GM10266 (cell line): ENCODE measurements at regions not wholly inside any gene's neighbourhood (a gene's known extent, or its start where the extent isn't known, plus 50 kb on each side); places are given as distances from the start of the nearest gene placed in this dataset.

Experiments used
- DNase-seq: peaks from one replicate; pipeline ENCODE4 v3.0.0; 2012; ENCODE audit errors: extremely low spot score
- TF ChIP-seq, protein P1 (sequence below): IDR thresholded peaks from 2 replicates; pipeline ENCODE4 v1.5.1; 2012; ENCODE audit warnings: mild to moderate bottlenecking, low read depth; ENCODE audit not compliant: control insufficient read depth, insufficient read depth; ENCODE audit errors: missing control alignments

DNA sequence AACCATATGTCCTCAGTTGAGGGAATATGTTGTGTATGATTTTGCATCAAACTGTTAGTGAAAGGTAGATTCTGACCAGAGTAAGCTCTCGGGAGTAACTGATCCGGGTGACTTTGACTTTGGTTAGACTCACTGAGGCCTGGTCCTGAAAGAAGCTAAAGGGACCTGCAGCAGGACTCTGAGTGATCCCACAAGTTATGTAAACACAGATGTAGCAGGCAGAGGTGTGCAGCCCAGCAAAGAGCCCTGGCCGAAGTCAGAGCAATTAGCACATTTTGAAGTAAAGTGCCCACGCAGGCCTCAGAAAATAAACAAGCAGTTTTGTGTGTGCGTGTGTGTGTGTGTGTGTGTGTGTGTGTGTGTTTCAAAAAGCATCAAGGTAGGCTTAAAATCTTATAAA, 245.6 kb upstream of the FERD3L start:
- no peak for DNase-seq
- TF ChIP-seq, protein P1, sequence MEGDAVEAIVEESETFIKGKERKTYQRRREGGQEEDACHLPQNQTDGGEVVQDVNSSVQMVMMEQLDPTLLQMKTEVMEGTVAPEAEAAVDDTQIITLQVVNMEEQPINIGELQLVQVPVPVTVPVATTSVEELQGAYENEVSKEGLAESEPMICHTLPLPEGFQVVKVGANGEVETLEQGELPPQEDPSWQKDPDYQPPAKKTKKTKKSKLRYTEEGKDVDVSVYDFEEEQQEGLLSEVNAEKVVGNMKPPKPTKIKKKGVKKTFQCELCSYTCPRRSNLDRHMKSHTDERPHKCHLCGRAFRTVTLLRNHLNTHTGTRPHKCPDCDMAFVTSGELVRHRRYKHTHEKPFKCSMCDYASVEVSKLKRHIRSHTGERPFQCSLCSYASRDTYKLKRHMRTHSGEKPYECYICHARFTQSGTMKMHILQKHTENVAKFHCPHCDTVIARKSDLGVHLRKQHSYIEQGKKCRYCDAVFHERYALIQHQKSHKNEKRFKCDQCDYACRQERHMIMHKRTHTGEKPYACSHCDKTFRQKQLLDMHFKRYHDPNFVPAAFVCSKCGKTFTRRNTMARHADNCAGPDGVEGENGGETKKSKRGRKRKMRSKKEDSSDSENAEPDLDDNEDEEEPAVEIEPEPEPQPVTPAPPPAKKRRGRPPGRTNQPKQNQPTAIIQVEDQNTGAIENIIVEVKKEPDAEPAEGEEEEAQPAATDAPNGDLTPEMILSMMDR = no peak

DNA sequence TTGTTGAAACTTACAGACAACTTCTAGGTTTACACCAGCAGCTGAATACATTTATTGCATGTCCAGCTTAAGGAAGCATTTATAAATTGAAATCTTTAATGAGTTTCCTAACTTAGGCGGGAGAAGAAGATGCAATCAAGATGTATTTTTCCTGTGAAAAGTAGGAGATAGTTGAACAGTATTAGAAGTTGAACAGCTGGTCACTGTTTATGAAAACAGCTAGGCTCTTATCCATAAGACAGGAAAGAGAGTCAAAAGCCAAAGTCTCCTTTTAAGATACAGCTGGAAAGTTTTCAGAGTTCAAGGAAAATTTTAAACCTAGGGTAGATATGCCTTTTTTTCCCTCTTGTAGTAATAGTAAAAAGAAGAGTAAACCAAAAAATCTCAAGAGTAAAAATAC, 236.1 kb upstream of the FERD3L start:
- no peak for DNase-seq
- TF ChIP-seq, protein P1 = no peak

DNA sequence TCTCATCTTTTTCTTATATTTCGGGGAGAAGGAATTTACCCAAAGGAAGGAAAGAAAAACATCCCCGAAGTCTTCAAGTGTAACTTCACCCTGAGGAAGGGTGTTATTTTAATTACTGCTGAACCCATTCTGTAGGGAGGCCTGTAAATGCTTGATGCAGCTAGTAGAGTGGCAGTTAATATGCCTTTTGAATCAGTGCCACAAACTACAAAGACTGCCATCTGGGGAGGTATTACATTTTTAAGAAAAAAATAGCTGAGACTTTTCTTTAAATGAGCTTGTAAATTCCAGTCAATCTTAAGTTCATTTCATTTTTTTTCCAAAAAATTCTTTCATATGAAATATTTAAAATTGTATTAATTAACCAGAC, 233.1 kb upstream of the FERD3L start:
- DNase-seq = no peak
- TF ChIP-seq, protein P1 = no peak

DNA sequence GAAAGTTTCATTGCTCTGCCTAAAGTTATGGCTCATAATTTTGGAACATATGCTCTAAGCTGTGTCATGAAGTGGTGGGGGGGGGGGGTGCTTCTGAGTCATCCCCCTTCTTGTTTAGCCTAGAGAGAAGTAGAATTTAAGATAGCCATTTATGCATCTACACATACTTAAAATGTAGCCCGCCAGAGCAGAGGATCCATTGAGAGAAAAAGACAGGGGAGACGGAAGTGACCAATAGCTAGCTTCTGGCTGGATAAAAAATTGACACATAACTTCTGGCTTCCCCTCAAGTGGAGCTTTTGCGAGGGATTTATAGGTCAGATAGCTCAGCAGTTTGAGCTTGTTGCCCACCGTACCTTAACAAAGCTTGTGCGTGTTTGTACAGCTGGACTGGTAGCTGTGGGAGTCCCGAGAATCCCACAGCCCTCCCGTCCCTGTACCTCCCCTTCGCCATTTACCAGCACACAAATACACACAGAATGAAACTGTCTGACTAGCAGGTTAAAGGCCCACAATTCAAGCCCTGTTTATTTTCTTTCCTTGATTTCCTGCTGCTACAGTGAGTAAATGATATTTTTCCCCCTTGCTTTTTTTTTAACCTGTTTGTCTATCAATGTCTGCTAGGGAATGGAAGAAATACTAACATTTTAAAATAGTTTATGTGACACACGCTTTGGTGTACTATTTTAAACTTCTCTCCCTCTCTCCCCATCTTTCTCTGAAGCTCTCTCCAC, 232.6 kb upstream of the FERD3L start:
- TF ChIP-seq, protein P1 = no peak
- no peak for DNase-seq

DNA sequence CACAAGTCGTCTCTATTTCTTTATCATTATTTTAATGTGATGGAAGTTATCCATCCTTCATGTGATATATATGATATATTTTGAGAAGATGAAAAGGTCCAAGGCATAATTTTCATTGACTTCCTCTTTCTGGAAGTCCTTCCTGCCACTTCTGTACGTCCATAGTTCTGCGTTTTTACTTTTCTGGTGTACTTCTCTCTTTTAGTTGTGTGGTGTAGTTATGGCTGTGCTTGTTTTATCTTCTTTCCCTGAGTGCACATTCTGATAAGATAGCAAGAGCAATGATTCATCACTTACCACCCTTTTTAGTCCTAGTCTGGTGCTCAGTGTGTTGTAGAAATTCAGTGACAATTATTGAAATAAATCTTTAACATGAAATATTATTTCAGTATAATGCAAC, 231.3 kb upstream of the FERD3L start:
- TF ChIP-seq, protein P1 = no peak
- DNase-seq = no peak

DNA sequence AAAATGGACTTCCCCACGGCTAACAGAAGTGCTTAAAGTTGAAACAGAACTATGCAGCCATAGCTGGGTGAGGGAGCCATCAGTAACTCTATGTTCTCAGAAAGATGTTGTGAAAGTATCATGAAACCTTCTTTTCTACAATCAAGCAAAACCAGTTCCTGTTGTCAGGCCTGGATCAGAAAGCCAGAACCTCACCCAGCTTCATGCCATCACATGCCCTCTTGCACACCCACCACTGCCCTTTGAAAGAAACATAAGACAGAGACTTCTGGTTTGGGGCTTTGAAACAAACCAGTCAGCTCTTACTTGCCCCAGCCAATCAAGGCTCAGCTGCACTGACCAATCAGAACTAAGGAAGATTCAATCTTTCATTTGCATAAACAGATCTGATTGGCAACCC, 230.8 kb upstream of the FERD3L start:
- DNase-seq = no peak

DNA sequence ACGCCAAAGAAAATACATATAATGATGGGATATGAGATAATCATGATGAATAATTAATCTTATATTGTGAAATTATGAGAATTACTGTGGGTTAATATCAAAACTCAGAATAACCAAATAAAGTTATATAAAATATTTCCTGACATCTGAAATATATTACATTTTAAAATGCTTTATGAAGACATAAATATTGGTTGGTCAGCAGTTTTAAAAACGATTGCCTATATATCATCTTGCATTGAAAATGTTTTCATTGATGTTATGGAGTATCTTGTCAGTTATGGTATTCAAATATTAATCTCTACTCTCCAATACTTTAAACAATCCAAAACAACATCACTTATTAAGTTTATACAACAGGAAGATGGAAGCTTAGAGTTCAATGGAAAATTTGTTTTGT, 228.1 kb upstream of the FERD3L start:
- TF ChIP-seq, protein P1 = no peak
- DNase-seq = no peak

More for the DNA sequence above, 230.8 kb upstream of the FERD3L start:
- TF ChIP-seq, protein P1 = no peak
